GM10248 (cell line): ENCODE measurements at regions not wholly inside any gene's neighbourhood (a gene's known extent, or its start where the extent isn't known, plus 50 kb on each side); places are given as distances from the start of the nearest gene placed in this dataset.

Experiments
- CTCF ChIA-PET: fragments of 300-600 bp; sonication (Branson Sonifier 250); formaldehyde crosslinking; extraction: SDS; loops from one replicate; lab custom pipeline; 2021; ENCODE audit warnings: antibody characterized with exemption; lab: Yijun Ruan, JAX
- POLR2A ChIA-PET: fragments of 350-650 bp; sonication (Branson Sonifier 250); formaldehyde crosslinking; extraction: SDS; loops from one replicate; lab custom pipeline; 2020; ENCODE audit warnings: antibody characterized with exemption; lab: Yijun Ruan, JAX
- DNase-seq: peaks from one replicate; pipeline ENCODE4 v3.0.0; 2012; ENCODE audit errors: extremely low spot score
- TF ChIP-seq, protein P1 (sequence below): IDR thresholded peaks from 2 replicates; pipeline ENCODE4 v1.5.1; 2012; ENCODE audit warnings: mild to moderate bottlenecking, low read depth; ENCODE audit errors: extremely low read depth, missing control alignments, control extremely low read depth

DNA sequence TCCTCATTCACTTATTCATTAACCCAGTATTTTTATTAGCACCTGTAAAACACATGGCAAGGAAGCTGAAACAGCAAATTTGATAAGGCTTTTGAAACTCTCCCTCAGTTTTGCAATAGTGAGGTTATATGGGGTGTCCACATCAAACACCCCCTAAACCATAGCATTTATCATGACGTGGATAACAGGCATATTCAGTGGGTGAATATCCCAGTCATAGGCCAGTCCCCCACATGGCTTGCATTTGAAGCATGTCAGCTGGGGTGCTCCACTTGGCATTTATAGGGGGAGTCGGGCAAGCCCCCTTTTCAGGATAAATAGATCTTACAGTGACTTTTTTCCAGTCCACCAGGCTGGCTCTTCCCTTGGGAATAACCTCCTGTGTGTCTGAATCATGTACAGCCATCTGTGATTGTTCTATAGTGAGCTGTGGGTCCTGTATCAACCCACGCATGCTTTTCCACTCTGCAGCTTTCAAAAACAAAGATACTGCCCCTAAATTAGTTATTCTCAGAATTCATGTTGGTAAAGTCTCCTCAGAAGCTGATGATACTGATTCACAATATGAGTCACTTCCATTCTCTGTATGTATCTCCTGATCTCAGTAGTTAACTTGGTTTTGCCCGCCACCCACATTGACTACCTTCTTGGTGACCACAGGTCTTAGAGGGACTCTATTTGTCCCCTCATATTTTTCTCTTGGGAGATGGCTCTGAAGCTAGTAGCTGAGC, 84.4 kb upstream of the SPIN1 start:
- TF ChIP-seq, protein P1, sequence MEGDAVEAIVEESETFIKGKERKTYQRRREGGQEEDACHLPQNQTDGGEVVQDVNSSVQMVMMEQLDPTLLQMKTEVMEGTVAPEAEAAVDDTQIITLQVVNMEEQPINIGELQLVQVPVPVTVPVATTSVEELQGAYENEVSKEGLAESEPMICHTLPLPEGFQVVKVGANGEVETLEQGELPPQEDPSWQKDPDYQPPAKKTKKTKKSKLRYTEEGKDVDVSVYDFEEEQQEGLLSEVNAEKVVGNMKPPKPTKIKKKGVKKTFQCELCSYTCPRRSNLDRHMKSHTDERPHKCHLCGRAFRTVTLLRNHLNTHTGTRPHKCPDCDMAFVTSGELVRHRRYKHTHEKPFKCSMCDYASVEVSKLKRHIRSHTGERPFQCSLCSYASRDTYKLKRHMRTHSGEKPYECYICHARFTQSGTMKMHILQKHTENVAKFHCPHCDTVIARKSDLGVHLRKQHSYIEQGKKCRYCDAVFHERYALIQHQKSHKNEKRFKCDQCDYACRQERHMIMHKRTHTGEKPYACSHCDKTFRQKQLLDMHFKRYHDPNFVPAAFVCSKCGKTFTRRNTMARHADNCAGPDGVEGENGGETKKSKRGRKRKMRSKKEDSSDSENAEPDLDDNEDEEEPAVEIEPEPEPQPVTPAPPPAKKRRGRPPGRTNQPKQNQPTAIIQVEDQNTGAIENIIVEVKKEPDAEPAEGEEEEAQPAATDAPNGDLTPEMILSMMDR: no peak
- peak; percentile 61 for DNase-seq
- ChIA-PET POLR2A (no interaction called here), CTCF (interaction anchor here (0.7 to 1.5 kb wide), 3 partner anchors 9 to 22 kb away, joined by 3 to 4 read pairs (median 3); no protein-coding TSS in a partner anchor)

DNA sequence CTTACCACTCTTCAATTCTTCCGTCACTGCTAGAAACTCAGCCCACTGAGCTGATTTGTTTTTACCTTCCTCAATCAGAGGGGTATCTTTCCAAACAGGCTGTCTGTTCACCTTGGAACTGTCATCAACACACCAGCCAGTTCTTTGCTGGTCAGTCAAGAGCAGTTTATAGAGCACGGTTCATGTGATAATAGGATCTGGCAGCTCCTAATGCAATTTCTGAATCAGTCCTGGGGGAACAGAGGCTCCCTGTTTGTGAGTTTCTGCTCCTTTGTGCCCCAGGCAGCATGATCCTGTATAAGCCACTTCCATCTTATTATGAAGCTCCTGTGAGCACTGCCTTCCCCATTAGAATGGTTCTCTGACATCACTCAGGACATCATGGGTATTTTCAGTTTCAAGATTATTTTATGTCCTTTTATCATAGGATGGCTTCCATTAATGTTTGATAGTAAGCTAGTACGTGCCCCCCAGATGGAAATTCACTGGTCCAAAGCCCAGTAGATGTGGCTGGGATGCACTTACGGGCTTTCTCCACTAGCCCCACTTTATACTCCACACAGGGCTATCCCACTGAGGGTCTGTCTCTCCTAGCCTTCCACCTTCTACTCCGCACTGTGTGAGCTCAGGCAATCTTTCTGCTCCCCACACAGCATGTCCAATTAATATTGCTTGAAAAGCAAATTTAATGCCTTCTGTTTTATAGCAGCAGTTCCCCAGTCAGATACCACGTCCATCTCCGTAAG, 85.5 kb upstream of the SPIN1 start:
- no peak for DNase-seq
- CTCF ChIA-PET: interaction anchor here (1.5 kb wide), 1 partner anchor 24 kb away, joined by 3 read pairs; no protein-coding TSS in a partner anchor
- POLR2A ChIA-PET: no interaction called here
- TF ChIP-seq, protein P1: no peak

DNA sequence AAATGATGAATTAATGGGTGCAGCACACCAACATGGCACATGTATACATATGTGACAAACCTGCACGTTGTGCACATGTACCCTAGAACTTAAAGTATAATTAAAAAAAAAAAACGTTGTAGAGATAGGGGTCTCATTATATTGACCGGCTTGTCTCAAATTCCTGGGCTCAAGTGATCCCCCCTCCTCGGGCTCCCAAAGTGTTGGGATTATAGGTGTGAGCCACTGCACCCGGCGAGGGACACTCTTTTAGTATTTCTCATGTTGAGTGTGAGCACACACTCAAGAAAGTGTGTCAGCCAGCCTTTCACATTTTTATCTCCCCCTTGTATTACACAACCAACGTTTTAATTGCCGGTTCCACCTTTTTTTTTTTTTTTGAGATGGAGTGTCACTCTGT, 87.7 kb upstream of the SPIN1 start:
- TF ChIP-seq, protein P1: no peak
- POLR2A ChIA-PET: no interaction called here
- DNase-seq: no peak
- CTCF ChIA-PET: no interaction called here

DNA sequence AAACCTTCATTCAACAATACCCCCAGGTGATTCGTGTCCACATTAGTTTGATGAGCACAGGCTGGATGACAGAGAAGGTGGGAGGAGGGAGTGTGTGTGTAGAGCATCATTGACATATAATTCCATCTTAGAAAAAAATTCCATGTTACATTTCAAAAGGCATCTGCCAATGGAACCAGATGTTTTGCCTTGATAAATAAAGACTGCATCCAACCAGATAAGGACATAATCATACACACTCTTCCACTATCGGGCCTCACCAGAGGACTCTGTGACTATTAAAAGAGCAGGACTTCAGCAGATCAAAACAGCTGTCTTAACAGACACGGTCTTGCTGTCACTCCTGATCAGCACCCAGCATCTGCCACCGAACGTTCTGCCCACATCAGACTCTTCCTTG, 96.4 kb upstream of the SPIN1 start:
- ChIA-PET CTCF (interaction anchor here (1.5 kb wide), 1 partner anchor 9 kb away, joined by 4 read pairs; no protein-coding TSS in a partner anchor), POLR2A (no interaction called here)
- DNase-seq: no peak
- TF ChIP-seq, protein P1: no peak

DNA sequence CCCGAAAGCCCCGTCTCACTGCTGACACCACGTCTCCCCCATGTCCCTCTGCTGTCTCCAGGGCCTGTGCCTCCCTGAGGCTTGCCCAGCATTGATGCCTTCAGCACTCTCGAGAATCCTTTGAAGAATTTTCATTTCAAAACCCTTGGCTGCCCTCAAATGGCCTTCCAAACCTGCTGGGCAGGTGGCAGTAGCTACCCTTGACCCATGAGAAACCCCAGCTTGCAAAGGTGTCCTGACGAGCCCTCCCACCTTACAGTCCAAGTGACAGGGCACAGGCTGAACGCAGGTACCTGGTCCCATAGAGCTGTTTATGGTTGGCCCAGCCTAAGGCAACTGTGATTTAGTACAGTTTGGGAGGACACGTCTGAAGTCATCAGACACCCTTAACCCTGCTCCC, 97.2 kb upstream of the SPIN1 start:
- ChIA-PET CTCF (interaction anchor here (1.5 kb wide), 1 partner anchor 9 kb away, joined by 4 read pairs; no protein-coding TSS in a partner anchor), POLR2A (no interaction called here)
- no peak for DNase-seq
- TF ChIP-seq, protein P1: no peak

DNA sequence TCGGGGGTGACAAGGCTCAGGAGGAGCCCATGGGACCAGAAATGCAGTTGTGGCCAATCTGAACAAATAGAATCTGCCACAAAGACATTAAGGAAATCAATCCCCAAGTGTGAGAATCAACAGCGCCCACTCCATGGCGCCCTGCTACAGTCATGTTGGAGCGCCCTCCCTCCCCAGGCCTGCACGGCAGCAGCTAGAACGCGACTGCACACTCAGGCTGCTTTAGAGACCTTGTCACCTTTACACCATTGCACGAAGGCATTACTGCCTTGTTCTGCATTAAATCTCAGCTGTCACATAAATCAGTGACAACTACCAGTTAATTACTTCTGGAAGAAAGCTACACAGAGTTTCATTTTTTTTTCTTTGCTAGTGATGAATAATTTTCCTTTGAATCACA, 98.7 kb upstream of the SPIN1 start:
- CTCF ChIA-PET: no interaction called here
- no peak for DNase-seq
- TF ChIP-seq, protein P1: no peak
- POLR2A ChIA-PET: interaction anchor here (0.6 kb wide), 1 partner anchor 42 kb away, joined by 7 read pairs; no protein-coding TSS in a partner anchor
